ENCODE measurements at regions not wholly inside any gene's neighbourhood (a gene's known extent, or its start where the extent isn't known, plus 50 kb on each side); places are given as distances from the start of the nearest gene placed in this dataset.

DNA sequence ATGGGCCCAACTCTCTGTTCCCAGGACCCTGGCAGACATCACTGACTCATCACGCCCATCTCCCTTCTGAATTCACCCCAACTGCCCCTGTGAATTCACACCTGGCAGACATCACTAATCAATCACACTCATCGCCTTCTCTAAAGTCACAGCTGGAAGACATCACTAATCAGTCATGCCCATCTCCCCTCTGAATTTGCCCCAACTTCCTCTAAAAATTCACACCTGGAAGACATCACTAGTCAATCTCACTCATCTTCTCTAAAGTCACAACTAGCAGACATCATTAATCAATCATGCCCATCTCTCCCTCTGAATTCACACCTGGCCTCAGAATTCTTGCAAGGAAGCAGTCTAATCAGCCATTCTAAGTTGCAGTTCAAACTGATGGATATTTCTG lies 111.1 kb downstream of the FOXA2 start:
- no peak for TF ChIP-seq POLR2AphosphoS5 (IDR thresholded peaks at IDR 0.05; ENCODE audit: low read depth)
- TF ChIP-seq CTCF (IDR thresholded peaks at IDR 0.05; ENCODE audit: insufficient read depth, low read length) = no peak
- no peak for TF ChIP-seq SPI1 (IDR thresholded peaks at IDR 0.05; ENCODE audit: borderline replicate concordance, low read depth)
- TF ChIP-seq, protein P1, sequence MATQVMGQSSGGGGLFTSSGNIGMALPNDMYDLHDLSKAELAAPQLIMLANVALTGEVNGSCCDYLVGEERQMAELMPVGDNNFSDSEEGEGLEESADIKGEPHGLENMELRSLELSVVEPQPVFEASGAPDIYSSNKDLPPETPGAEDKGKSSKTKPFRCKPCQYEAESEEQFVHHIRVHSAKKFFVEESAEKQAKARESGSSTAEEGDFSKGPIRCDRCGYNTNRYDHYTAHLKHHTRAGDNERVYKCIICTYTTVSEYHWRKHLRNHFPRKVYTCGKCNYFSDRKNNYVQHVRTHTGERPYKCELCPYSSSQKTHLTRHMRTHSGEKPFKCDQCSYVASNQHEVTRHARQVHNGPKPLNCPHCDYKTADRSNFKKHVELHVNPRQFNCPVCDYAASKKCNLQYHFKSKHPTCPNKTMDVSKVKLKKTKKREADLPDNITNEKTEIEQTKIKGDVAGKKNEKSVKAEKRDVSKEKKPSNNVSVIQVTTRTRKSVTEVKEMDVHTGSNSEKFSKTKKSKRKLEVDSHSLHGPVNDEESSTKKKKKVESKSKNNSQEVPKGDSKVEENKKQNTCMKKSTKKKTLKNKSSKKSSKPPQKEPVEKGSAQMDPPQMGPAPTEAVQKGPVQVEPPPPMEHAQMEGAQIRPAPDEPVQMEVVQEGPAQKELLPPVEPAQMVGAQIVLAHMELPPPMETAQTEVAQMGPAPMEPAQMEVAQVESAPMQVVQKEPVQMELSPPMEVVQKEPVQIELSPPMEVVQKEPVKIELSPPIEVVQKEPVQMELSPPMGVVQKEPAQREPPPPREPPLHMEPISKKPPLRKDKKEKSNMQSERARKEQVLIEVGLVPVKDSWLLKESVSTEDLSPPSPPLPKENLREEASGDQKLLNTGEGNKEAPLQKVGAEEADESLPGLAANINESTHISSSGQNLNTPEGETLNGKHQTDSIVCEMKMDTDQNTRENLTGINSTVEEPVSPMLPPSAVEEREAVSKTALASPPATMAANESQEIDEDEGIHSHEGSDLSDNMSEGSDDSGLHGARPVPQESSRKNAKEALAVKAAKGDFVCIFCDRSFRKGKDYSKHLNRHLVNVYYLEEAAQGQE (IDR thresholded peaks at IDR 0.05; ENCODE audit: insufficient replicate concordance, low read depth) = no peak
- no peak for TF ChIP-seq GABPA (IDR thresholded peaks at IDR 0.05; ENCODE audit: low read depth)
- Histone ChIP-seq H3K27ac (replicated peaks) (no peak overlapping the region), H3K27me3 (ENCODE audit: insufficient read depth, poor library complexity, severe bottlenecking) (no peaks in the 10 kb centered on the region), H3K4me3 (replicated peaks; ENCODE audit: insufficient read depth, low read length) (no peak overlapping the region)
- DNase-seq (ENCODE audit: low read depth in 1 of 2, low spot score in 1 of 2) = no peak

- no peak for DNase-seq (ENCODE audit: low read depth in 1 of 2, low spot score in 1 of 2)
- no peaks in the 10 kb centered on the region for H3K27me3 ChIP-seq (ENCODE audit: insufficient read depth, poor library complexity, severe bottlenecking)
- TF ChIP-seq CTCF (IDR thresholded peaks at IDR 0.05; ENCODE audit: insufficient read depth, low read length) (no peak), SPI1 (IDR thresholded peaks at IDR 0.05; ENCODE audit: borderline replicate concordance, low read depth) (no peak), GABPA (IDR thresholded peaks at IDR 0.05; ENCODE audit: low read depth) (no peak), POLR2AphosphoS5 (IDR thresholded peaks at IDR 0.05; ENCODE audit: low read depth) (no peak)
- TF ChIP-seq, protein P1 (IDR thresholded peaks at IDR 0.05; ENCODE audit: insufficient replicate concordance, low read depth) = no peak
- H3K27ac ChIP-seq (replicated peaks) = no peak overlapping the region
- H3K4me3 ChIP-seq (replicated peaks; ENCODE audit: insufficient read depth, low read length) = no peak overlapping the region
Observed at GRCh38 chr20:22472447-22473100, 111.8 kb downstream of the FOXA2 start.

- TF ChIP-seq SPI1 (IDR thresholded peaks at IDR 0.05; ENCODE audit: borderline replicate concordance, low read depth) = no peak
- no peak for TF ChIP-seq GABPA (IDR thresholded peaks at IDR 0.05; ENCODE audit: low read depth)
- TF ChIP-seq POLR2AphosphoS5 (IDR thresholded peaks at IDR 0.05; ENCODE audit: low read depth) = no peak
- TF ChIP-seq, protein P1 (IDR thresholded peaks at IDR 0.05; ENCODE audit: insufficient replicate concordance, low read depth) = no peak
- no peak for TF ChIP-seq CTCF (IDR thresholded peaks at IDR 0.05; ENCODE audit: insufficient read depth, low read length)
- H3K27ac ChIP-seq (replicated peaks) = no peak overlapping the region
- no peak overlapping the region for H3K4me3 ChIP-seq (replicated peaks; ENCODE audit: insufficient read depth, low read length)
- no peaks in the 10 kb centered on the region for H3K27me3 ChIP-seq (ENCODE audit: insufficient read depth, poor library complexity, severe bottlenecking)
- DNase-seq (ENCODE audit: low read depth in 1 of 2, low spot score in 1 of 2) = no peak
Observed at GRCh38 chr20:22471156-22471836, 113.1 kb downstream of the FOXA2 start.

Data from HL-60 (cell line).